ENCODE measurements at regions not wholly inside any gene's neighbourhood (a gene's known extent, or its start where the extent isn't known, plus 50 kb on each side); places are given as distances from the start of the nearest gene placed in this dataset.

DNA sequence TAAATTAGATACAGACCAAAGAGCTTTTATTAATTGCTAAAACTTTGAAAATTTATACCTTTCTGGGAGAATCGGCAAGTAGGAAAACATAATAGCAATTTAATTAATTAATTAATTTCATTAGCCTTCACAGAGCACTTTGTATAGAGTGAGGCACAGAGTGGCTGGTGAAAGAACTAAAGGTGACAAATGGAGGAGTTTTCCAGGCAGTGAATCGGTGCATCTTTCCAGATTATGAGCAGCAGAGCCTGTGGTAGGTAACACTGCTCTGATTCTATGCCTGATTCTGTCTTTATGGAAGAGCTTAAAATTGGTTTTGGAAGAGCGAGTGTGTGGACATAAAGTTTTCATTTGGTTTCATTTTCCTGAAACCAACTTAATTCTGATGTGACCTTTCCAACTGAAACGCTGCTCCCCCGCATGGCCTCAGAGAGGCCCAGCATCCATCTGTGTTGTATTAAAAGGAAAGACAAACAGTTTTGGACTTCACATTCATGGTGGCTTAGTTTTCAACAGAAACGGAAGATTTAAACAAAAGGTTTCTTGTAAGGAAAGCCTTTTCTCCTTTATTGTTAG lies 188.9 kb upstream of the RPS23 start (continued):
- TF ChIP-seq, protein P1, sequence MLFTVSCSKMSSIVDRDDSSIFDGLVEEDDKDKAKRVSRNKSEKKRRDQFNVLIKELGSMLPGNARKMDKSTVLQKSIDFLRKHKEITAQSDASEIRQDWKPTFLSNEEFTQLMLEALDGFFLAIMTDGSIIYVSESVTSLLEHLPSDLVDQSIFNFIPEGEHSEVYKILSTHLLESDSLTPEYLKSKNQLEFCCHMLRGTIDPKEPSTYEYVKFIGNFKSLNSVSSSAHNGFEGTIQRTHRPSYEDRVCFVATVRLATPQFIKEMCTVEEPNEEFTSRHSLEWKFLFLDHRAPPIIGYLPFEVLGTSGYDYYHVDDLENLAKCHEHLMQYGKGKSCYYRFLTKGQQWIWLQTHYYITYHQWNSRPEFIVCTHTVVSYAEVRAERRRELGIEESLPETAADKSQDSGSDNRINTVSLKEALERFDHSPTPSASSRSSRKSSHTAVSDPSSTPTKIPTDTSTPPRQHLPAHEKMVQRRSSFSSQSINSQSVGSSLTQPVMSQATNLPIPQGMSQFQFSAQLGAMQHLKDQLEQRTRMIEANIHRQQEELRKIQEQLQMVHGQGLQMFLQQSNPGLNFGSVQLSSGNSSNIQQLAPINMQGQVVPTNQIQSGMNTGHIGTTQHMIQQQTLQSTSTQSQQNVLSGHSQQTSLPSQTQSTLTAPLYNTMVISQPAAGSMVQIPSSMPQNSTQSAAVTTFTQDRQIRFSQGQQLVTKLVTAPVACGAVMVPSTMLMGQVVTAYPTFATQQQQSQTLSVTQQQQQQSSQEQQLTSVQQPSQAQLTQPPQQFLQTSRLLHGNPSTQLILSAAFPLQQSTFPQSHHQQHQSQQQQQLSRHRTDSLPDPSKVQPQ (CRISPR knock-in tag; IDR thresholded peaks at IDR 0.05; ENCODE audit: borderline replicate concordance): no peak
- TF ChIP-seq SMARCE1 (IDR thresholded peaks at IDR 0.05): no peak
- TF ChIP-seq FOXK2 (conservative IDR thresholded peaks at IDR 0.05 in 1 of 2, IDR thresholded peaks at IDR 0.05 in 1 of 2; ENCODE audit: low read depth in 2 of 2): no peak
- no peak for TF ChIP-seq TAF1 (IDR thresholded peaks at IDR 0.05; ENCODE audit: control insufficient read depth, extremely low read depth, insufficient read depth, low read length, severe bottlenecking)
- TF ChIP-seq RBM14 (IDR thresholded peaks at IDR 0.05; ENCODE audit: borderline replicate concordance, insufficient read depth, low read depth, low read length): no peak
- TF ChIP-seq EP300 (IDR thresholded peaks at IDR 0.05; ENCODE audit: low read length): 0 out of 2 replicates have a peak, but pooled peaks have one; percentile 17
- TF ChIP-seq SRSF3 (IDR thresholded peaks at IDR 0.05; ENCODE audit: insufficient read depth, low read length): no peak
- no peak for TF ChIP-seq CBFA2T3 (IDR thresholded peaks at IDR 0.05)
- TF ChIP-seq, protein P2, sequence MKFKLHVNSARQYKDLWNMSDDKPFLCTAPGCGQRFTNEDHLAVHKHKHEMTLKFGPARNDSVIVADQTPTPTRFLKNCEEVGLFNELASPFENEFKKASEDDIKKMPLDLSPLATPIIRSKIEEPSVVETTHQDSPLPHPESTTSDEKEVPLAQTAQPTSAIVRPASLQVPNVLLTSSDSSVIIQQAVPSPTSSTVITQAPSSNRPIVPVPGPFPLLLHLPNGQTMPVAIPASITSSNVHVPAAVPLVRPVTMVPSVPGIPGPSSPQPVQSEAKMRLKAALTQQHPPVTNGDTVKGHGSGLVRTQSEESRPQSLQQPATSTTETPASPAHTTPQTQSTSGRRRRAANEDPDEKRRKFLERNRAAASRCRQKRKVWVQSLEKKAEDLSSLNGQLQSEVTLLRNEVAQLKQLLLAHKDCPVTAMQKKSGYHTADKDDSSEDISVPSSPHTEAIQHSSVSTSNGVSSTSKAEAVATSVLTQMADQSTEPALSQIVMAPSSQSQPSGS (CRISPR knock-in tag; IDR thresholded peaks at IDR 0.05): no peak
- TF ChIP-seq MCM5 (IDR thresholded peaks at IDR 0.05; ENCODE audit: low read depth): no peak
- TF ChIP-seq, protein P3, sequence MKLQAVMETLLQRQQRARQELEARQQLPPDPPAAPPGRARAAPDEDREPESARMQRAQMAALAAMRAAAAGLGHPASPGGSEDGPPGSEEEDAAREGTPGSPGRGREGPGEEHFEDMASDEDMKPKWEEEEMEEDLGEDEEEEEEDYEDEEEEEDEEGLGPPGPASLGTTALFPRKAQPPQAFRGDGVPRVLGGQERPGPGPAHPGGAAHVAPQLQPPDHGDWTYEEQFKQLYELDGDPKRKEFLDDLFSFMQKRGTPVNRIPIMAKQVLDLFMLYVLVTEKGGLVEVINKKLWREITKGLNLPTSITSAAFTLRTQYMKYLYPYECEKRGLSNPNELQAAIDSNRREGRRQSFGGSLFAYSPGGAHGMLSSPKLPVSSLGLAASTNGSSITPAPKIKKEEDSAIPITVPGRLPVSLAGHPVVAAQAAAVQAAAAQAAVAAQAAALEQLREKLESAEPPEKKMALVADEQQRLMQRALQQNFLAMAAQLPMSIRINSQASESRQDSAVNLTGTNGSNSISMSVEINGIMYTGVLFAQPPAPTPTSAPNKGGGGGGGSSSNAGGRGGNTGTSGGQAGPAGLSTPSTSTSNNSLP (IDR thresholded peaks at IDR 0.05; ENCODE audit: borderline replicate concordance, low read depth, low read length): no peak
- TF ChIP-seq PTRF (tag; IDR thresholded peaks at IDR 0.05): no peak
- TF ChIP-seq, protein P4, sequence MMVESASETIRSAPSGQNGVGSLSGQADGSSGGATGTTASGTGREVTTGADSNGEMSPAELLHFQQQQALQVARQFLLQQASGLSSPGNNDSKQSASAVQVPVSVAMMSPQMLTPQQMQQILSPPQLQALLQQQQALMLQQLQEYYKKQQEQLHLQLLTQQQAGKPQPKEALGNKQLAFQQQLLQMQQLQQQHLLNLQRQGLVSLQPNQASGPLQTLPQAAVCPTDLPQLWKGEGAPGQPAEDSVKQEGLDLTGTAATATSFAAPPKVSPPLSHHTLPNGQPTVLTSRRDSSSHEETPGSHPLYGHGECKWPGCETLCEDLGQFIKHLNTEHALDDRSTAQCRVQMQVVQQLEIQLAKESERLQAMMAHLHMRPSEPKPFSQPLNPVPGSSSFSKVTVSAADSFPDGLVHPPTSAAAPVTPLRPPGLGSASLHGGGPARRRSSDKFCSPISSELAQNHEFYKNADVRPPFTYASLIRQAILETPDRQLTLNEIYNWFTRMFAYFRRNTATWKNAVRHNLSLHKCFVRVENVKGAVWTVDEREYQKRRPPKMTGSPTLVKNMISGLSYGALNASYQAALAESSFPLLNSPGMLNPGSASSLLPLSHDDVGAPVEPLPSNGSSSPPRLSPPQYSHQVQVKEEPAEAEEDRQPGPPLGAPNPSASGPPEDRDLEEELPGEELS (CRISPR knock-in tag; IDR thresholded peaks at IDR 0.05; ENCODE audit: borderline replicate concordance): no peak
